ENCODE measurements at regions not wholly inside any gene's neighbourhood (a gene's known extent, or its start where the extent isn't known, plus 50 kb on each side); places are given as distances from the start of the nearest gene placed in this dataset.

DNA sequence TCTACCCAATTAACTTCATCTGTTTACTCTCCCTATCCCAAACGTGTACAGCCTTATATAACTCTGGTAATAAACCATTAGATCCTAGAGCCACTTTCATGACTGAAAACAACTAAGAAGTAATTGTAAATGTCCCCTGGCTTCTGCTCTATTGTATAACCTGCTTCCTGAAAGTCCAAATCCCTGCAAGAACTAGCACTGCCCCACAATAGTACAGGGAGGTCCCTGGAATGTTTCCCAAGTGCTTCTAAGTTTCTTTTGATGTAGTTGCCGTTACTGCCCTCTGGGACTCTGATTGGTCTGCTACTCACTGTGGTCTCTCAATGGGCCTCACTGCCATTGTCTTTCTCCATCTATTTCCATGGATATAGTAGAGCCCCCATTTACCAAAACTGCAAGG, 764.0 kb upstream of the GHITM start:
- no peaks in the 10 kb centered on the region for H3K36me3 ChIP-seq (ENCODE audit: low read depth)
- no peak overlapping the region for H3K27ac ChIP-seq (ENCODE audit: poor library complexity, severe bottlenecking)
- no peak for DNase-seq (ENCODE audit: low spot score)
- no peak for ATAC-seq (ENCODE audit: low read depth)
- H3K27me3 ChIP-seq (ENCODE audit: insufficient read depth, poor library complexity, severe bottlenecking), result no peaks in the 10 kb centered on the region
- no peaks in the 10 kb centered on the region for H3K9me3 ChIP-seq (ENCODE audit: severe bottlenecking)
- TF ChIP-seq, protein P1, sequence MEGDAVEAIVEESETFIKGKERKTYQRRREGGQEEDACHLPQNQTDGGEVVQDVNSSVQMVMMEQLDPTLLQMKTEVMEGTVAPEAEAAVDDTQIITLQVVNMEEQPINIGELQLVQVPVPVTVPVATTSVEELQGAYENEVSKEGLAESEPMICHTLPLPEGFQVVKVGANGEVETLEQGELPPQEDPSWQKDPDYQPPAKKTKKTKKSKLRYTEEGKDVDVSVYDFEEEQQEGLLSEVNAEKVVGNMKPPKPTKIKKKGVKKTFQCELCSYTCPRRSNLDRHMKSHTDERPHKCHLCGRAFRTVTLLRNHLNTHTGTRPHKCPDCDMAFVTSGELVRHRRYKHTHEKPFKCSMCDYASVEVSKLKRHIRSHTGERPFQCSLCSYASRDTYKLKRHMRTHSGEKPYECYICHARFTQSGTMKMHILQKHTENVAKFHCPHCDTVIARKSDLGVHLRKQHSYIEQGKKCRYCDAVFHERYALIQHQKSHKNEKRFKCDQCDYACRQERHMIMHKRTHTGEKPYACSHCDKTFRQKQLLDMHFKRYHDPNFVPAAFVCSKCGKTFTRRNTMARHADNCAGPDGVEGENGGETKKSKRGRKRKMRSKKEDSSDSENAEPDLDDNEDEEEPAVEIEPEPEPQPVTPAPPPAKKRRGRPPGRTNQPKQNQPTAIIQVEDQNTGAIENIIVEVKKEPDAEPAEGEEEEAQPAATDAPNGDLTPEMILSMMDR (IDR thresholded peaks at IDR 0.05; ENCODE audit: poor library complexity, severe bottlenecking), result no peak
- no peaks in the 10 kb centered on the region for H3K4me1 ChIP-seq (ENCODE audit: insufficient read depth, poor library complexity, severe bottlenecking)
- H3K4me3 ChIP-seq (ENCODE audit: severe bottlenecking), result no peak overlapping the region

DNA sequence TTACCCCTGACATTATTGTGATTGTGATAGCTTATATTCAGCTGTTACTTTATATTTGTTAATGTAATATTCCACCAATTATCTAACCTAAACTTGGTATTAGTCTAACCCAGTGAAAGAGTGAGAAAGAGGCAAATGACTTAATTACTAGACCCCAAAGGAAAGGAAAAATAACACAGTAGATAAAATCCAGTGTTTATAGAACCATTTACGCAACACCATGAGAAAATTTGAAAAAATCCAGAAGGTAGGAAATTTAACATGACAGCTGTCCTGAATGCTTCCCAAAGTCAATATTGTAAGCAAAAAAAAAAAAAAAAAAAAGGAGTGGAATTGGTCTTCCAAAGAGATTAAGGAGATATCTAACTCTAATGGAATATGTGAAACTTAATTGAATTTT, 741.5 kb upstream of the GHITM start:
- Histone ChIP-seq H3K9me3 (ENCODE audit: severe bottlenecking) (peaks cover 2% of the 10 kb centered on the region), H3K36me3 (ENCODE audit: low read depth) (no peaks in the 10 kb centered on the region), H3K4me3 (ENCODE audit: severe bottlenecking) (no peak overlapping the region), H3K27me3 (ENCODE audit: insufficient read depth, poor library complexity, severe bottlenecking) (no peaks in the 10 kb centered on the region), H3K4me1 (ENCODE audit: insufficient read depth, poor library complexity, severe bottlenecking) (no peaks in the 10 kb centered on the region), H3K27ac (ENCODE audit: poor library complexity, severe bottlenecking) (no peak overlapping the region)
- DNase-seq (ENCODE audit: low spot score), result no peak
- no peak for ATAC-seq (ENCODE audit: low read depth)
- TF ChIP-seq, protein P1 (IDR thresholded peaks at IDR 0.05; ENCODE audit: poor library complexity, severe bottlenecking), result no peak

DNA sequence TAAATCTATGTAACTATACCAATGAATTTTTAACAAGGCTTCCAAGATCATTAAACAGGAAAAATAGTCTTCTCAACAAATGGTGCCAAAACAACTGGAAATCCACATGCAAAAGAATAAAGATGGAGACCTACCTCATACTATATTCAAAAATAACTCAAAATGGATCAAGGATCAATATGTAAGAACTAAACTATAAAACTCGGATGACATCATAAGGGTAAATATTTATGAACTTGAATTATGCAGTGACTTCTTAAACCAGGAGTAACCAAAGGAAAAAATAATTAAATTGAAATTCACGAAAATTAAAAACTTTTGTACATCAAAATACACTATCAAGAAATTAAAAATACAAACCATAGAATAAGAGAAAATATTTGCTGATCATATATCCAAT, 728.7 kb upstream of the GHITM start:
- TF ChIP-seq, protein P1 (IDR thresholded peaks at IDR 0.05; ENCODE audit: poor library complexity, severe bottlenecking), result no peak

DNA sequence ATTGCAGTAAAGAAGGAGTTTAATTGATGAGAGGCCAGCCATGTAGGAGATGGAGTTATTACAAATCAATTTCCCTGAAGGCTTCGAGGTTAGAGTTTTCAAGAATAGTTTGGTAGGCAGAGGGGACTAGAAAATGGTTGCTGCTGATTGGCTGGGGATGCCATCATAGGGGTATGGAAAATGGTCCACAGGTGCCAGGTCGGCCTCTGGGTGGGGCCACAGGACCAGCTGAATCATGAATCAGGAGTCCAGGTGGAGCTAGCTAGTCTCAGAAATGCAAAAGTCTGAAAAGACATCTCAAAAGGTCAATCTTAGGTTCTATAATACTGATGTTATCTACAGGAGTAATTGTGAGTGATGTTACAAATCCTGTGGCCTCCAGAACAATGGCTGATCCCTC, 714.0 kb upstream of the GHITM start:
- no peak for DNase-seq (ENCODE audit: low spot score)
- ATAC-seq (ENCODE audit: low read depth), result no peak

More for the DNA sequence above, 728.7 kb upstream of the GHITM start:
- no peak for ATAC-seq (ENCODE audit: low read depth)
- Histone ChIP-seq H3K27ac (ENCODE audit: poor library complexity, severe bottlenecking) (no peak overlapping the region), H3K4me3 (ENCODE audit: severe bottlenecking) (no peak overlapping the region), H3K36me3 (ENCODE audit: low read depth) (no peaks in the 10 kb centered on the region), H3K27me3 (ENCODE audit: insufficient read depth, poor library complexity, severe bottlenecking) (no peaks in the 10 kb centered on the region), H3K4me1 (ENCODE audit: insufficient read depth, poor library complexity, severe bottlenecking) (no peaks in the 10 kb centered on the region), H3K9me3 (ENCODE audit: severe bottlenecking) (peaks cover 2% of the 10 kb centered on the region)
- no peak for DNase-seq (ENCODE audit: low spot score)

DNA sequence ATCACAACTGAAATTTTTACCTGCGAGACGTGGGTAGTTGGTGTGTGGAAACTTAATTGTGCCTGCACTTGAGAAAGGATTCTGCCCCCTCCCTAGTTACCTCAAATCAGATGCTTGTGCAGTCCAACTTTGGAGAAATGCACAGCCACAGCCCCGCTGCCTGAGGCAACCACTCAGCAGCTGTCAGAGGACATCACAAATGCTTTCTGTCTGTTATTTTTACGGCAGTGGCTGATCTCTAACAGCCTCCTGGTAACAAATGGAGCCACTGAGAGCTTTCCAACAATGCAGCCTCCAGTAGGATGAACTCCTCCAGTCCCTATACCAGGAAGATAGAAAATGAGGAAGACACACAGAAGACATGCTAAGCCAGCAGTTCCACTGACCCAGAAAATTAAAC, 712.2 kb upstream of the GHITM start:
- TF ChIP-seq, protein P1 (IDR thresholded peaks at IDR 0.05; ENCODE audit: poor library complexity, severe bottlenecking), result no peak
- Histone ChIP-seq H3K36me3 (ENCODE audit: low read depth) (no peaks in the 10 kb centered on the region), H3K4me1 (ENCODE audit: insufficient read depth, poor library complexity, severe bottlenecking) (no peaks in the 10 kb centered on the region), H3K9me3 (ENCODE audit: severe bottlenecking) (no peaks in the 10 kb centered on the region), H3K4me3 (ENCODE audit: severe bottlenecking) (no peak overlapping the region), H3K27ac (ENCODE audit: poor library complexity, severe bottlenecking) (no peak overlapping the region), H3K27me3 (ENCODE audit: insufficient read depth, poor library complexity, severe bottlenecking) (no peaks in the 10 kb centered on the region)
- ATAC-seq (ENCODE audit: low read depth), result no peak
- DNase-seq (ENCODE audit: low spot score), result no peak

More for the DNA sequence above, 714.0 kb upstream of the GHITM start:
- H3K27me3 ChIP-seq (ENCODE audit: insufficient read depth, poor library complexity, severe bottlenecking), result no peaks in the 10 kb centered on the region
- H3K9me3 ChIP-seq (ENCODE audit: severe bottlenecking), result no peaks in the 10 kb centered on the region
- no peak overlapping the region for H3K4me3 ChIP-seq (ENCODE audit: severe bottlenecking)
- H3K4me1 ChIP-seq (ENCODE audit: insufficient read depth, poor library complexity, severe bottlenecking), result no peaks in the 10 kb centered on the region
- H3K27ac ChIP-seq (ENCODE audit: poor library complexity, severe bottlenecking), result no peak overlapping the region
- H3K36me3 ChIP-seq (ENCODE audit: low read depth), result no peaks in the 10 kb centered on the region
- TF ChIP-seq, protein P1 (IDR thresholded peaks at IDR 0.05; ENCODE audit: poor library complexity, severe bottlenecking), result no peak

All from RWPE2 (cell line).